Left ventricle myocardium superior (tissue), 1 donor: ENCODE measurements at regions not wholly inside any gene's neighbourhood (a gene's known extent, or its start where the extent isn't known, plus 50 kb on each side); places are given as distances from the start of the nearest gene placed in this dataset.
"Not testable (repeated sequence)": the region's sequence is repeated elsewhere in the genome, so short reads cannot be mapped to it uniquely, and the experiment has no call there.

Source experiments
- ATAC-seq: fragments of 200-7000 bp; cut with Tn5 transposase; one replicate; pipeline ENCODE4 v1.9.1; 2020; ENCODE audit warnings: mild to moderate bottlenecking, moderate library complexity
- DNase-seq: peaks from one replicate; pipeline ENCODE4 v3.0.0-alpha.2; 2020
- intact Hi-C: fragments of 100-400 bp; cut with micrococcal nuclease; formaldehyde crosslinking; loops from one replicate; pipeline ENCODE4 v1.11.0; 2022
- donor health status: DM: no; HTN: yes; CAD: no; lungs with severe emphysema.

DNA sequence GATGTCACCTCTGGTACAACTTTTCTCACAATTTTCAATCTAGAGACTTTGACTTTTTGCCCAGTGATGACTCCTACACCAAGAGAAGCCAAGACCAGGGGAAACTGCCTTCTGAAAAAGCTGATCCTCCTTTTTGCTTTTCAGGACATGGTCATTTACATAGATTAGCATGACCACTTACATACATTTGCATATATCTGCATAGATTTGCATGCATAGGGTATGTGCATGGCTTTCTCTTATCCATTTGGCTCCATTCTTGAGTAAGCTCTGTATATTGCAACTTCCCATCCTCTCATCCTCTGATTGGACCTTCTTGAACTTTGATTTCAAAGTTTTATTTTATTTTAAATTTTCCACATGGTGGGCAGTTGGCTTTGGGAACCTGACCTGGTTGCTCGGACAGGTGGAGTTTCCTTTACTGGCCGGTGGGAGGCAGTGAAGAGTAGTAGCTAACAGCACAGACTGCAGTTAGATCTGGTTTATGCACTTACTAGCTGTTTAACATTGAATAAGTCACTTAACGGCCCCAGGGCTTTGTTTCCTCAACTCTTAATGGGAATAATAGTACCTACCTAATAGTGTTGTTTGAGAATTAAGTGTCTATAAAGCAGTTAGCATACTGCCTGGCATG lies 92.9 kb downstream of the GPR139 start:
- DNase-seq = no peak
- no peak for ATAC-seq
- intact Hi-C loops = no loop called here

DNA sequence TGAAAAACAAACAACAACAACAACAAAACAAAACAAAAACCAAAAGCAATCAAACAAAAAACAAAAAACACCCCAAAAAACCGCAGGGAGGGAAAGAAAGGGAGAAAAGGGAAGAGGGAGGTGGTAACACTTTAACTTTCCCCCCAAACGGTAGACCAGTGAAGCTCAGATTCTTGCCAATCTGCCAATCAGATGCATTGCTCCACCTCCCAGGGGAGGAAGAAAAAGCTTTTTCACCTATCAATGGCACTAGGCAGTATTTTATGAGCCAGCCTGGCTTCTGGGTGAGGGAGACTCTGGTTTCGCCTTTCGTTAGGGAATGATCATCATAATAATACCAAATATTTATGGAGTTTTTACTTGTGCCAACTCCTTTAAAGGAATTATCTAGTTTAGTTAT lies 94.1 kb downstream of the GPR139 start:
- no peak for ATAC-seq
- intact Hi-C loops = no loop called here

DNA sequence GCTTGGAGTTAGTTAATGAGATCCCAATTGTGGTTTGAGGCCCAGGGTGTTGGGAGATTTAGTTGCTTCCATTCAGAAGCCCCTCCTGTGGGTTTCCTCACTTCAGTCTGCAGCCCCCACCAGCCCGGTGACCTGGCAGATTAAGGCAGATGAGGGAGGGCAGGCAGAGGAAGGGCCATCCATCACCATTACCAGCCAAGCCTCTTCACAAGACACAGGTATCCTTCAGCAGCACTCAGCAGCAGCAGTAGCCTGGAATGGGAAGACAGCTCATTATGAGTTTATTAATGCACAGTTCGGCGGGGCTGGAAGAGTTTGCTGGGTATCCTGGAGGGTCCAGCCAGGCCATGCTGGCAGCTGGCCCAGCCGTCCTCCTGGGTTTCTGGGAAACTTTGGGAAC lies 90.0 kb upstream of the GPRC5B start:
- intact Hi-C loops = no loop called here
- no peak for ATAC-seq

More for the DNA sequence above, 94.1 kb downstream of the GPR139 start:
- no peak for DNase-seq

DNA sequence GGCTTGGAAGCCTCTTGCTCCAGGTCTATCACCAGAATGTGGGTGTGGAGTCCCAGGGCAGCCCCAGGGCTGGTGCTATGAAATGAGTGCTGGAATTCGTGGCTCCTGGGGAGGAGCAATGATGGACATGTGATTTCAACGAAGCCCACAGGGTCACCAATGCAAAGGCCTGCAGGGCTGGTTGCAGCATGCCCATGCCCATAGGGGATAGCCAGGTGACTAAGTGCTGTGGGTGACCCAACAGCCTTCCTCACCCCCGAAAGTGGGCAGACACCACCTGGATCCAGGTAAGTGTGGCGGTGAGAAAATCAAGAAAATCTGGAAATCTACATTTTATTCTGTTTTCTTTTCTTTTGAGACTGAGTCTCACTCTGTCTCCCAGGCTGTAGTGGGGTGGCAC lies 87.5 kb upstream of the GPRC5B start:
- ATAC-seq (no peak), DNase-seq (no peak)
- intact Hi-C loops = no loop called here

More for the DNA sequence above, 90.0 kb upstream of the GPRC5B start:
- no peak for DNase-seq

DNA sequence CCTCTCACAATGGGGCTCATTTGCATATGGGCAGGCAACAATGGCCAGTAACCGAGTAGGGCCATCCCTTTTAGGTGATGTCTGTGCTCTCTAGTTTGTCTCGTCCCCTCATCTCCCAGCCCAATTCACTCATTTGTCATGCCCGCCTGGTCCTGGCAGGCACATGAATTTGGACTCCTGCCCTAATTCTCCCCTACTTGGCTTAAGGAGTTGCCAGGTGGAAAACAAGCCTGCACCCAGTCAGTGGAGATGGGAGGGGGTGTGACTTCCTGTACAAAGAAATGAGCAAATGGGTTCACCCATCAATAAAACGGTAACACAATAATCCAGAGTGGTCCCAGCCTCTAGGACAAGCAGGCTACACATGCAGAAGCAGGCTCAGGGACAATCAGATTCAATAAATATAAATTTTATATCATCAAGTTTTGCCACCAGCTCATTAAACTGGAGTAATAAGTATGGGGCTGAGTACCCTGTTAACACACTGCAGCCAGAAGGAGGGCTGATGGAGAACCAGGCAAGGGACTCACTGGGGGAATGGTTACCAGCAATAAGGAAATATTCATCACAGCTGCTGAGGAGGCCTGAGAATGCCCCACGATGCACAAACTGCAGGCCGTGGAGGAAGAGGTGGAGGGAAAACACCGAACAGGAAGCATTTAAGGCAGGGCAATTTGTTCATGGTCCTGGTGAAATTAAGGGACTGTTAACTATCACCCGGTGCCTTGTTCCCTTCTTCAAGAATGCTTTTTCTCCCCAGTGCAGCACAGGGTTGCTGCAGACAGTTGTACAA lies 84.4 kb upstream of the GPRC5B start:
- ATAC-seq (no peak), DNase-seq (no peak)
- intact Hi-C loops = no loop called here

DNA sequence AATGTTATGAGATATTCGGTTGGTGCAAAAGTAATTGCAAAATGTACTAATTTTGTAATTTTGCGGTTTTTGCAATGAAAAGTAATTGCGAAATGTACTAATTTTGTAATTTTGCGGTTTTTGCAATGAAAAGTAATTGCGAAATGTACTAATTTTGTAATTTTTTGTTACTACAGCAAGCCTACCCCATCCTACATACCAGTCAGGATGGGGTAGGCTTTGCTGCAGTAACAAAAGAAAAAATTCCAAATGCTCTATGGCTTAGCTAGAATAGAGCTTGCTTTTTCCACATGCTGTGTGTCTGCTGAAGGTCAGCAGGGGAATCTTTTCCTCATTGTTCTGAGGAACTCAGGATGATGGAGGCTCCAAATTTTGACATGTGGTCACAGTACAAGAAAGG lies 83.3 kb upstream of the GPRC5B start:
- ATAC-seq (no peak), DNase-seq (no peak)
- intact Hi-C loops = no loop called here

DNA sequence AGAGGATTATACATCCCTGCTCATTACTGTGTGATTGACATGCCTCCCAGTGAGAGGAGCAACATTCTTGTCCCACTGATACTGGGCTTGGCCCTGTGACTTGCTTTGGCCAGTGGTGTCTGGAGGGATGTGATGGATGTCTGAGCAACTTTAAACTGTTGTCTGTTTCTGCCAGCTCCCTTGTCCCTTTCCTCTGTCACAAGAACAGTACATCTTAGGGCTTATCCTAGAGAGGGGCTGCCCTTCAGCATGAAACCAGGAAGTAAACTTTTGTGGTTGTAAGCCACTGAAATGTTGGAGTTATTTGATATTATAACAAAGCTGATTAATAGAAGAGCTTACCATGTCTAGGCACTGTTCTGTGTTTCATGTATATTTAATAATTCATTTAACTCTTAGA lies 82.9 kb upstream of the GPRC5B start:
- no peak for ATAC-seq
- DNase-seq = no peak
- intact Hi-C loops = no loop called here

DNA sequence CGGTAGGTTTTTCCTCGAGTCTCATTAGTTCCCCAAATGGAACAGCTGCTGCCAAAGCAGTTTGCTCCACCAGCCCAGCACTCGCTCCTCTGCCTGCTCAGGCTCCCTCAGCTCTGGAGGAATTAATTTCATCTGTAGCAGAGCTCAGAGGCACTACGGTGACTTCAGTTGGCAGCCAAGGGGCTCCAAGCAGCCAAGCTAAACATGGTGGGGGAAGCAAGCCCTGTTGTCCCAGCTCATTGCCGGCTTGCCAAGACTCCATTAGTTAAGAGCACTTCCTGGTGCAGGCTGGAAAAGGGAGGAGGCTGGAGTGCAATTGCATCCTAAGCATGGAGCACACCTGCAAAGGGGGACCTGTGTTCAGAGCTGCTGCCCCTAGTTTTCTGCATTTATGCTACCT lies 78.7 kb upstream of the GPRC5B start:
- peak; percentile 48 for DNase-seq
- intact Hi-C loops = no loop called here
- peak; percentile 84 for ATAC-seq

DNA sequence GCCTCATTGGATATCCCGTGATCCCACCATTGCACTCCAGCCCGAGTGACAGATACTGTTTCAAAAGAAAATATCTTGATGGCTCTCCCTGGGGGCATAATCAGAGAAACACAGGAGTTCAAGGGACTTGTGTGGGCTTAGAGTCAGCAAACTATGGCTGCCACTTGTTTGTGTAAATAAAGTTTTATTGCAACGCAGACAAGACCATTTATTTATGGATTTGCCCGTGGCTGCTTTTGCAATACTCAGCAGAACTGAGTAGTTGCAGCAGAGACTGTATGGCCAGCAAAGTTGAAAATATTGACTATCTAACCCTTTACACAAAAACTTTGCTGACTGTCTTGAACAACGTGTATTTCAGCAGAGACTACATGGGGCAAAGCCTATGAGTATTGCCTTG lies 75.5 kb upstream of the GPRC5B start:
- ATAC-seq = no peak
- no peak for DNase-seq
- intact Hi-C loops = no loop called here

DNA sequence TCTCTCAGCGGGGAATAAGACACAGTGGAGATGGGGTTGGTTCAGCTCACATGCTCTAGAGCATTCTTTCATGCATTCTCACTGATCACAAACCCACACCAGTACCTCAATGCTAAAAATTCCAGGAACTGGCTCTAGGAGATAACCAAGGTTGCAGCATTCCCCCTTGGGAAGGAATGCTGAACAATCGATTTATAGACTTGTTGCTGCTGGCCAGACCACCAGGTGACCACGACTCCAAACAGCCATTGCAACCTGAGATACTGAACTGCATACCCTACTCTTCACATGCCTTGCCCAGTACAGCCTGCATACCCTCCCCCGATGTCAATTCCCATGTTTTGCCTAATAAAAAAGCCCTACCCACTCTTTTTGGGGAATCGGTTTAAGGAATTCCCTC lies 75.1 kb upstream of the GPRC5B start:
- DNase-seq (no peak), ATAC-seq (no peak)
- intact Hi-C loops = no loop called here

DNA sequence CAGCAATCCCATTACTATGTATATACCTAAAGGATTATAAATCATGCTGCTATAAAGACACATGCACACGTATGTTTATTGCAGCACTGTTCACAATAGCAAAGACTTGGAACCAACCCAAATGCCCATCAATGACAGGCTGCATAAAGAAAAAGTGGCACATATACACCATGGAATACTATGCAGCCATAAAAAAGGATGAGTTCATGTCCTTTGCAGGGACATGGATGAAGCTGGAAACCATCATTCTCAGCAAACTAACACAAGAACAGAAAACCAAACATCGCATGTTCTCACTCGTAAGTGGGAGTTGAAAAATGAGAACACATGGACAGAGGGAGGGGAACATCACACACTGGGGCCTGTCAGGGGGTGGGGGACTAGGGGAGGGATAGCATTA lies 71.2 kb upstream of the GPRC5B start:
- ATAC-seq, DNase-seq, intact Hi-C loops: not testable (repeated sequence)

DNA sequence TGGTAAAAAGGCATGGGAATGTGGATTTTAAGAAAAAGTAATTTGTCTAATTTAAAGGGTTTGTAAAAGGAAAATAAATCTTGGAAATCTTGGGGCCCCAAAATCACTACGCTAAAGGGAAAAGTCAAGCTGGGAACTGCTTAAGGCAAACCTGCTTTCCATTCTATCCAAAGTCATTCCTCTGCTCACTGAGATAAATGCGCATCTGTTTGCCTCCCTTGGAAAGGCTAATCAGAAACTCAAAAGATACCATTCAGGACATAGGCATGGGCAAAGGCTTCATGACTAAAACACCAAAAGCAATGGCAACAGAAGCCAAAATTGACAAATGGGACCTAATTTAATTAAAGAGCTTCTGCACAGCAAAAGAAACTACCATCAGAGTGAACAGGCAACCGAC lies 70.4 kb upstream of the GPRC5B start:
- intact Hi-C loops, DNase-seq: not testable (repeated sequence)

DNA sequence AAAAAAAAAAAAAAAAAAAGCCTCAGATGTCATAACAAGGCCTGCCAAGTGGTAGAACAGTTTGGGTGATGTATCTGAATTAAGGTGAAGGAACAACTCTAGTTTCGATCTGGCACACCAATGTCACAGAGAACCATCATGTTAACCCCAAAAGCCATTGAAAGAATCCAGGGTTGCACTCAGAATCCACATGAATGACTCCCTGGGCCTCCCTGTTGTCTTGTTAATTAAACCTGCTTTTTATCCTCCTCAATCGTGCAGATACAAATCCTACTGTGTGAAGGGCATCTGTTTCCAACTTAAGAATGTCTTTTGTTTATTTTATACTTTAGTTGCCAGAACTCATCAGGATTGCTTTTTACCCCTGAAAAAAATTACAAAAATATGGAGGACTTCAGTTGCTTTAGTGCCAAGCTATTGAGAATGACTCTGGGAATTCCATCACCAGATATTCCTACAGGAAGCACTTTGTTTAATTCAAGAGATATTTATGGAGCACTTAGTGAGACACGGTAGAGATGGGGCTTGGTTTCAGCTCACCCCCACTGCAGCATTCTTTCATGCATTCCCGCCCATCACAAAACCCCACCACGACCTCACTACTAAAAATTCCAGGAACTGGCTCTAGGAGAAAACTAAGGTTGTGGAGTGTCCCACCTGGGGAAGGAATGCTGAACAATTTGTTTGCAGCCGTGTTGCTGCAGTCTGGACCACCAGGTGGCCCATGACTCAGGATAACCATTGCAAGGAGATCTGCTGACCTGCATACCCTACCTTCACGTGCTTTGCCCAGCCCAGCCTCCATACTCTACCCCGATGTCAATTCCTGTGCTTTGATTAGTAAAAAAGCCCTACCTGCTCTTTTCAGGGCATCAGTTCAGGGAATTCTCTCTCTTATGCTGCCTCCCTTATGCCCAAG lies 63.8 kb upstream of the GPRC5B start:
- no peak for ATAC-seq

More for the DNA sequence above, 70.4 kb upstream of the GPRC5B start:
- not testable (repeated sequence) for ATAC-seq

DNA sequence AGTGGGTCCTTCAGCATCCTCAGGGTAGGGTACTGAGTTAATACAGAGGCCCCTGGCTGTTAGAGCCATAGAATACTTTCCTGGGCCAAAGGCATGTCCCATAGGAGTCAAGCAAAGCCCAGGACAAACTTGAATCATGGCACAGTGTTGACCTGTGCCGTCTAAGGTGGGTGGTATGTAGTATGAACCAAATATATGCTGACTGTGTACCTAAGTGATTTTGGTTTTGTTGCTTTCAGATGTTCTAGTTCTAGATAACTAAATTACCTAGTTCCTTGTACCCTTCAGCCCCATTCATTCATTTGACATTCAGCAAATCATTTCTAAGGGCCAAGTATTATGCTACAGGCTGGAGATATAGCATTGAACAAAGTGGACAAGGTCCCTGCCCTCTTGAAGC lies 61.3 kb upstream of the GPRC5B start:
- ATAC-seq (no peak), DNase-seq (no peak)
- intact Hi-C loops = no loop called here

More for the DNA sequence above, 63.8 kb upstream of the GPRC5B start:
- intact Hi-C loops = no loop called here
- DNase-seq = no peak

DNA sequence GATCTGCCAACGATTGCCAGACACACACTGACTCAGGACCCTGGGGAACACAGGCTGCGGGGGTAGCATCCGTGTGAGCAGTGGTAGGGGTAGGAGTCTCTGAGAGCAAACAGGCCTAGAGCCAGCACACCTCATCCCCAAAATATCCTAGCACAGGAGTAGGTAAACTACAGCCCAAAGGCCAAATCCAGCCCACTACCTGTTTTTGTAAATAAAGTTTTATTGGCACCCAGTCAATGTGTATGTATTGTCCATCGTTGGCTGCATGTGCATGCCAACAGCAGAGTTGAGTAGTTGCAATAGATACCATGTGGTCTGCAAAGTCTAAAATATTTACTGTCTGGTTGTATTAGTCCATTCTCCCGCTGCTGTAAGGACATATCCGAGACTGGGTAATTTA lies 55.5 kb upstream of the GPRC5B start:
- ATAC-seq (no peak), DNase-seq (no peak)
- intact Hi-C loops = no loop called here

DNA sequence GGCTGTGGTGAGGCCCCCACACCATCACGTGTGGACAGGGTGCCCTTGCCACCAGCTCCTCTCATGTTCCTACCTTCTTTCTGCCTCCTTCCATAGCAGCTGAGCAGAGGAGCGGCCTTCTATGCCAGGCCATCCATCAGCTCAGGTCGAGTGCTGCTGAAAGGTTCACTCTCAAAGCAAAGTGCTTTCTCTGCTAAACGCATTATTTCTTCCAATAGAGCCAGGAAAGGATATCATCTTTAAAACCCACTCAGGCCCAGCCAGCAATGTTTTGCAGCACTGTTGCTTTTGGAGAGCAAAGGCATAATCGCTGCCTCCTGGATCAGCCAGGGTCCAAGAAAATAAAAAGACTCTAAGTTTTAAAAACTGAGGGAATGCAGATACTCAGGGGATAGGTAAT lies 54.9 kb upstream of the GPRC5B start:
- ATAC-seq (no peak), DNase-seq (no peak)
- intact Hi-C loops = no loop called here

DNA sequence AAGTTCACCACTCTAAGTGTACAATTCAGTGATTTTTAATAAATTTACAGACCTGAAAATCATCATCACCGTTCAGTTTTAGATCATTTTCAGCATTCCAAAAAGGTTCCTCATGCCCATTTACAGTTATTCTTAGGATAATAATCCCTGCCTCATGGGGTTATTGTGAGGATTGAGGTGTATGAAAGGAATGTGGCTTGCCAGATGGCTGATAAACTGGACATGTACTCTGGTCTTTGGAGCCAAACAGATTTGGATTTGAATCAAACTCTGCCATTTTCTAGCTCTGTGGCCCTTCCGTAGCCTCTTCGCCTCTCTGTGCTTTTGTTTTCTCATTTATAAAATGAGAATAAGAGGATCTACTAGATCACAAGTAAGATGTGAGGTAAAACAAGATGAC lies 53.9 kb upstream of the GPRC5B start:
- intact Hi-C loops = no loop called here
- no peak for DNase-seq
- no peak for ATAC-seq

DNA sequence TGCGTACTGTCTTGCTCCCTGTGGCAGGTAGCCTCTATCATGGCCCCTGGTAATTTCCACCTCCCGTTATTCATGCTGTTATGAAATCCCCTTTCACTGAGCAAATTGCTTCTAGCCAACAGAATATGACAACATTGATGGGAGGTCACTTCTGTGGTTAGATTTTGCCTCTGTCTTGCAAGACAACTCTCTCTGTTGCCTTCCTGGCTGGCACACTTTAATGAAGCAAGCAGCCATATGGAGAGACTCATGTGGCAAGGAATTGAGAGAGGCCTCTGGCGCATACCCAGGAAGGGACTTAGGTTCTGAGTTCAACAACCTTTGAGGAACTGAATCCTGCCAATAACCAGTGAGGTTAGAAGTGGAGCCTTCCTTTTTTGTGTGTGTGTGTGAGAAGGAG lies 51.8 kb upstream of the GPRC5B start:
- ATAC-seq = no peak
- no peak for DNase-seq
- intact Hi-C loops = no loop called here

DNA sequence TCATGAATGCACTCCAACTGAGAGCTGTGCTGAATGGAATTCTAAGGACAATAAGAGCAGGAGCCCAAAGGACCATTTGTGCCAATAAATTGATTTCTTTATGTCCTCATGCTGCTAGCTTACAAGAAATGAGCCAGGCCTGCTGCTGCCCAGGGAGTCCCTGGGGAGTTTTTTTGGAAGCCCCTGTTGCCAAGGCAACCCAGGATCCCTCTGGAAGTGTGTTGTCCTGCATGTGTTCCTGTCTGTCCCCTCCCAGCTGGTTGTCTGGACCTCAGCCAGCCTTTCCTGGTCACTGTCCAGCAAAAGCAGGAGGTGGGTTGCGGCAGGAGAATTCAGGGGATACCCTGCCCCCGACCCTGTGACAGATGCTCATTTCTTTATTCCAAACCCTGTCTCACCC lies 51.0 kb upstream of the GPRC5B start:
- intact Hi-C loops = no loop called here

More for the DNA sequence above, 51.0 kb upstream of the GPRC5B start:
- DNase-seq (no peak), ATAC-seq (no peak)
